K562 (cell line): ENCODE measurements at regions not wholly inside any gene's neighbourhood (a gene's known extent, or its start where the extent isn't known, plus 50 kb on each side); places are given as distances from the start of the nearest gene placed in this dataset.

Source experiments
- ARID2 ChIP-seq: fragments of 450-650 bp; IDR thresholded peaks from 2 replicates; pipeline ENCODE4 v1.6.1; 2017; ENCODE audit warnings: antibody characterized with exemption, mild to moderate bottlenecking
- ATF7 ChIP-seq: fragments of 450-650 bp; IDR thresholded peaks from 2 replicates; pipeline ENCODE4 v1.7.1; 2014; ENCODE audit warnings: mild to moderate bottlenecking, moderate library complexity
- CHD7 ChIP-seq: fragments of 200-600 bp; sonication (generic); IDR thresholded peaks from one replicate; pipeline ENCODE4 v1.6.1; 2012; ENCODE audit warnings: mild to moderate bottlenecking, low read depth, low read length, inconsistent platforms
- GABPA ChIP-seq: fragments of 200-800 bp; sonication (Bioruptor generic); conservative IDR thresholded peaks from 2 replicates; pipeline ENCODE4 v1.6.1; 2016; ENCODE audit warnings: low read depth, missing genetic modification characterization, missing compliant biosample characterization
- KDM1A ChIP-seq, 2 experiments: fragments of 450-650 bp; IDR thresholded peaks; 2 replicates each; pipeline ENCODE4 v1.6.1; 2016; ENCODE audit warnings: mild to moderate bottlenecking in 2 of 2
- NR2C1 ChIP-seq, 2 experiments: fragments of 450-650 bp; IDR thresholded peaks; 2 replicates each; pipeline ENCODE4 v1.6.1; 2017; ENCODE audit warnings: mild to moderate bottlenecking in 2 of 2, antibody characterized with exemption in 1 of 2, inconsistent platforms in 1 of 2, missing compliant biosample characterization in 1 of 2, missing genetic modification characterization in 1 of 2
- NRF1 ChIP-seq, 2 experiments: fragments of 450-650 bp; IDR thresholded peaks in 1 of 2; conservative IDR thresholded peaks in 1 of 2; 2 replicates each; pipeline ENCODE4 v1.6.1; 2014; ENCODE audit warnings: mild to moderate bottlenecking in 2 of 2
- RCOR1 ChIP-seq, 2 experiments: IDR thresholded peaks; 2 replicates each; pipeline ENCODE4 v1.6.1; 2012; ENCODE audit warnings: low read depth in 2 of 2, low read length in 2 of 2, borderline replicate concordance in 1 of 2, improper control_type of control experiment in 1 of 2
- SMC3 ChIP-seq: conservative IDR thresholded peaks from 2 replicates; pipeline ENCODE4 v1.6.1; 2011; ENCODE audit warnings: low read depth, low read length, improper control_type of control experiment; ENCODE audit not compliant: insufficient read depth
- SOX6 ChIP-seq: fragments of 450-650 bp; IDR thresholded peaks from 2 replicates; pipeline ENCODE4 v1.6.1; 2014; ENCODE audit warnings: mild to moderate bottlenecking
- TAL1 ChIP-seq: fragments of 450-650 bp; IDR thresholded peaks from 2 replicates; pipeline ENCODE4 v1.6.1; 2016; ENCODE audit warnings: mild to moderate bottlenecking
- TCF3 ChIP-seq: sonication (generic); formaldehyde crosslinking; IDR thresholded peaks from 2 replicates; pipeline ENCODE4 v1.4.0; 2020; ENCODE audit warnings: mild to moderate bottlenecking, missing genetic modification reagents
- TFAP4 ChIP-seq: sonication (generic); formaldehyde crosslinking; IDR thresholded peaks from 2 replicates; pipeline ENCODE4 v1.8.0; 2022; ENCODE audit warnings: missing genetic modification reagents, mild to moderate bottlenecking, moderate library complexity, borderline replicate concordance
- ZNF75A ChIP-seq: fragments of 450-650 bp; formaldehyde crosslinking; IDR thresholded peaks from 2 replicates; pipeline ENCODE4 v1.4.0; 2020; ENCODE audit warnings: mild to moderate bottlenecking

GRCh38 chr2:16756831-16757644 is 91.4 kb upstream of the CYRIA start (continued):
- TF ChIP-seq CHD7 (no peak), ZNF75A (CRISPR knock-in tag) (peak; percentile 86), ARID2 (peak; percentile 96), TAL1 (peak; percentile 37), GABPA (tag) (no peak), SMC3 (peak; percentile 98), KDM1A (IDR thresholded peaks at IDR 0.05) (0 out of 4 replicates have a peak, but pooled peaks of 1 of the 2 experiments have one; percentile 10), TFAP4 (CRISPR knock-in tag) (peak; percentile 45; the same call in 1 of the 2 replicates), TCF3 (CRISPR knock-in tag) (peak; percentile 50; the same call in 1 of the 2 replicates), SOX6 (0 out of 2 replicates have a peak, but pooled peaks have one; percentile 17), RCOR1 (IDR thresholded peaks at IDR 0.05; ENCODE audit: borderline replicate concordance in 1 of 2, low read depth in 2 of 2, low read length in 2 of 2) (peak in 1 of 2 experiments; percentile 51; a peak in 1 of 4 replicates), NR2C1 (IDR thresholded peaks at IDR 0.05) (no peak), NR2C1 (tag; IDR thresholded peaks at IDR 0.05) (0 out of 2 replicates have a peak, but pooled peaks have one; percentile 11), ATF7 (peak; percentile 32; the same call in 1 of the 2 replicates), NRF1 (conservative IDR thresholded peaks at IDR 0.05 in 1 of 2, IDR thresholded peaks at IDR 0.05 in 1 of 2) (0 out of 4 replicates have a peak, but pooled peaks of 1 of the 2 experiments have one; percentile 14)
